RWPE2 (cell line): ENCODE measurements at regions not wholly inside any gene's neighbourhood (a gene's known extent, or its start where the extent isn't known, plus 50 kb on each side); places are given as distances from the start of the nearest gene placed in this dataset.

ENCODE experiments used
- ATAC-seq: fragments of 200-7000 bp; cut with Tn5 transposase; 3 replicates; pipeline ENCODE4 v1.9.1; 2021; ENCODE audit warnings: low read depth
- DNase-seq: peaks from one replicate; pipeline ENCODE4 v3.0.0-alpha.2; 2020; ENCODE audit warnings: low spot score
- H3K27ac ChIP-seq: fragments of 450-650 bp; 2 replicates; pipeline ENCODE4 v1.5.1; 2017; ENCODE audit warnings: mild to moderate bottlenecking; ENCODE audit not compliant: poor library complexity, severe bottlenecking
- H3K27me3 ChIP-seq: fragments of 250-450 bp; sonication (Bioruptor Pico); 2 replicates; pipeline ENCODE4 v1.5.1; 2021; ENCODE audit warnings: mild to moderate bottlenecking, moderate library complexity; ENCODE audit not compliant: insufficient read depth, poor library complexity, severe bottlenecking
- H3K36me3 ChIP-seq: fragments of 250-450 bp; sonication (Bioruptor Pico); 2 replicates; pipeline ENCODE4 v1.5.1; 2020; ENCODE audit warnings: low read depth, mild to moderate bottlenecking, moderate library complexity
- H3K4me1 ChIP-seq: fragments of 250-450 bp; sonication (Bioruptor Pico); 2 replicates; pipeline ENCODE4 v1.5.1; 2021; ENCODE audit warnings: mild to moderate bottlenecking, moderate library complexity; ENCODE audit not compliant: insufficient read depth, poor library complexity, severe bottlenecking
- H3K4me3 ChIP-seq: fragments of 250-450 bp; sonication (Bioruptor Pico); 2 replicates; pipeline ENCODE4 v1.5.1; 2021; ENCODE audit warnings: mild to moderate bottlenecking, moderate library complexity; ENCODE audit not compliant: severe bottlenecking
- H3K9me3 ChIP-seq: fragments of 250-450 bp; sonication (Bioruptor Pico); 2 replicates; pipeline ENCODE4 v1.5.1; 2021; ENCODE audit warnings: mild to moderate bottlenecking, moderate library complexity; ENCODE audit not compliant: severe bottlenecking
- TF ChIP-seq, protein P1 (sequence below): fragments of 450-650 bp; IDR thresholded peaks from one replicate; pipeline ENCODE4 v1.5.1; 2017; ENCODE audit warnings: mild to moderate bottlenecking, moderate library complexity; ENCODE audit not compliant: poor library complexity, severe bottlenecking

DNA sequence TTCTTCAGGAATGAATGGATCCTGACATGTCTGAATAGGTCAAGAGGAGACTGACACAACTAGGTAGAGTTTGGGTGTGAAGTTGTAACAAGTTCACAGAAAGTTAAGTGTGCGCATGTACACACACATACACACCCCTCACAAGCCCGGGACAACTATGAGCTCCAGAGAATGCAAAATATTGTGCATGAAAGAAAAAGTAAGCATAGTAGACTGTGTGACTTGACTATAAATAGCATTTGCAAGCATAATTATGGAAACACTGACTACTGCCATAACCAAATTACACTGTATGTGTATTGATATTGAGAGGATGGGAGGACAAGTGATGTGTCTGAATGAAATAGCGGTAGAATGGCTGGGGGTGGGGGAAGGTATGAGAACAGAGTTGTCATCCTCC is 157.1 kb upstream of the NCK2 start:
- Histone ChIP-seq H3K27ac (no peak overlapping the region), H3K36me3 (no peaks in the 10 kb centered on the region), H3K4me1 (peaks cover 20% of the 10 kb centered on the region), H3K27me3 (no peaks in the 10 kb centered on the region), H3K9me3 (peaks cover 3% of the 10 kb centered on the region), H3K4me3 (no peak overlapping the region)
- ATAC-seq (no peak), DNase-seq (no peak)
- TF ChIP-seq, protein P1, sequence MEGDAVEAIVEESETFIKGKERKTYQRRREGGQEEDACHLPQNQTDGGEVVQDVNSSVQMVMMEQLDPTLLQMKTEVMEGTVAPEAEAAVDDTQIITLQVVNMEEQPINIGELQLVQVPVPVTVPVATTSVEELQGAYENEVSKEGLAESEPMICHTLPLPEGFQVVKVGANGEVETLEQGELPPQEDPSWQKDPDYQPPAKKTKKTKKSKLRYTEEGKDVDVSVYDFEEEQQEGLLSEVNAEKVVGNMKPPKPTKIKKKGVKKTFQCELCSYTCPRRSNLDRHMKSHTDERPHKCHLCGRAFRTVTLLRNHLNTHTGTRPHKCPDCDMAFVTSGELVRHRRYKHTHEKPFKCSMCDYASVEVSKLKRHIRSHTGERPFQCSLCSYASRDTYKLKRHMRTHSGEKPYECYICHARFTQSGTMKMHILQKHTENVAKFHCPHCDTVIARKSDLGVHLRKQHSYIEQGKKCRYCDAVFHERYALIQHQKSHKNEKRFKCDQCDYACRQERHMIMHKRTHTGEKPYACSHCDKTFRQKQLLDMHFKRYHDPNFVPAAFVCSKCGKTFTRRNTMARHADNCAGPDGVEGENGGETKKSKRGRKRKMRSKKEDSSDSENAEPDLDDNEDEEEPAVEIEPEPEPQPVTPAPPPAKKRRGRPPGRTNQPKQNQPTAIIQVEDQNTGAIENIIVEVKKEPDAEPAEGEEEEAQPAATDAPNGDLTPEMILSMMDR, result no peak

DNA sequence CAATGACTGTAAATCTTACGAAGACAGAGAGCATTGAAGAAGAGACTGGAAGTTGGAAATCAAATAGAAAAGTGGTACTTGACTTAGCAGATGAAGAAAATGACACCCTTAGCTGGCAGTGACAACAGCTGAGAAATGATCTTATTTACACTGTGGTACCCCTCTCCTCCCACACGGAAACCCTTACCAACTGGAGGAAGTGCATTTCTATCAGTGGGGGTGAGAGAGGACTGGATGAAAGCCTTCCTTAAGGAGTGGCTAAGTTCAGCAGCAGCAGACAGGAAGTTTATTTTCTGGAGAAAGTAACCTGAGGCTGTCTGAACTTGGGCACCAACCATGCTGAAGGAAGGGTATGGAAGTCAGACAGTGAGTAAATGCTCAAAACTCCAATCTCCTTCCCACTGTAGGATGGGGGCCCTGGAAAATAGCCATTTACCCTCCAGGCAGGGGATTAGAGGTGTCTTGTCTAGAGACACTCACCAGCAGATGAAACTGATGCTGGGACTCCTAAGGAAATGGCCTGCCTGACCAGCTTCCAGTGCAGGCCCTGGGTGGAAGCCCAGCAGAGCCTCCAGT is 160.2 kb upstream of the NCK2 start:
- H3K9me3 ChIP-seq, result peaks cover 3% of the 10 kb centered on the region
- H3K4me1 ChIP-seq, result peaks cover 22% of the 10 kb centered on the region
- TF ChIP-seq, protein P1, result no peak
- no peaks in the 10 kb centered on the region for H3K27me3 ChIP-seq
- H3K36me3 ChIP-seq, result no peaks in the 10 kb centered on the region
- peak overlapping the region; percentile 50 for H3K27ac ChIP-seq
- H3K4me3 ChIP-seq, result no peak overlapping the region
- ATAC-seq (peak; percentile 68), DNase-seq (no peak)

DNA sequence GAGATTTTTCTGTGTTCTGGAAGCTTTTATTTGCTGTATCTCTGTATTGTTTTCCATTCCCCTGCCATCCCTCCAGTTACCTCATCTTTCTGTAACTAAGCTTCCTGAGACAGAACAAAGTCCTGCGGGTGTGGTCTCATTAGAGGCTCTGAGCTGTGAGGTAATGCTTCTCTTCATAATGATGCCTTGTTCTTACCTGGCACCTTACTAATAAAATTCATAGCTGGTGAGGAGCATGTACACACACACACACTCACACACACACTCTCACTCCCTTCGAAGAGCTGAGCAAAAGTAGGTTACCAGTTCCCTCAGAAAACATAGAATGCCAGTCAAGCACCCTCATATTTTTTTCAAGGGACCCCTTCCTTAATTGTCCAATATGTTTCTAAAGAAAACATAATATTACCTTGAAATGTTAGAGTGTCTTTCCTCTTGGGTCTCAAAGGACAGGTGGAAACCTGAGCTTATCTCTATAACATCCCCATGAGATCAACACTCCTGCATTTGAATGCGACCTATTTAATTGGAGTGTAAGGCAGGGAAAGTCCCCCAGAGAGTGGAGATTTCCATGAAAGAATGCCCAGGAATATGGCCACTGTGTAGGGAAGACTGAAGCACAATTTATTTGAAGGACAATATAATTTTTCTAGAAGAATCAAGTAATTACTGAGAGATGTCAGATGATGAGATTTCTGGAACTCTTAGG is 161.6 kb upstream of the NCK2 start:
- DNase-seq (no peak), ATAC-seq (no peak)
- no peak overlapping the region for H3K4me3 ChIP-seq
- peak overlapping the region; percentile 50 for H3K27ac ChIP-seq
- no peaks in the 10 kb centered on the region for H3K9me3 ChIP-seq
- peaks cover 22% of the 10 kb centered on the region for H3K4me1 ChIP-seq
- H3K27me3 ChIP-seq, result no peaks in the 10 kb centered on the region
- TF ChIP-seq, protein P1, result no peak
- no peaks in the 10 kb centered on the region for H3K36me3 ChIP-seq

DNA sequence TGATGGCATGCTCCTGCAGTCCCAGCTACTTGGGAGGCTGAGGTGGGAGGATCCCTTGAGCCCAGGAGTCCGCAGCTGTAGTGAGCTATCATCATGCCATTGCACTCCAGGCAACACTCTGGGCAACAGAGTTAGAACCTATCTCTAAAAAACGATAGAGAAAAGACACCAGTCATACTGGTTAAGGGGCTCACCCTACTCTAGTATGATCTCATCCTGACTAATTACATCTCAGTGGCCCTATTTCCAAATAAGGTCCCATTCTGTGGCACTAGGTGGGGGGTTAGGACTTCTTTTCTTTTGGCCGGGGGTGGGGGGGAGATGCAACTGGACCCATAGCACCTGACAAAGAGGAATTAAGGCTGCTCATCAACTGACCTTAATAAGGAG is 163.2 kb upstream of the NCK2 start:
- DNase-seq, result no peak
- no peak for ATAC-seq
- TF ChIP-seq, protein P1, result no peak
- Histone ChIP-seq H3K27me3 (no peaks in the 10 kb centered on the region), H3K4me3 (no peak overlapping the region), H3K4me1 (peaks cover 29% of the 10 kb centered on the region), H3K27ac (no peak overlapping the region), H3K36me3 (no peaks in the 10 kb centered on the region), H3K9me3 (no peaks in the 10 kb centered on the region)
